GM12878 (cell line): ENCODE measurements at regions not wholly inside any gene's neighbourhood (a gene's known extent, or its start where the extent isn't known, plus 50 kb on each side); places are given as distances from the start of the nearest gene placed in this dataset.

ENCODE experiments used
- ATAC-seq: fragments of 200-7000 bp; cut with Tn5 transposase; 3 replicates; pipeline ENCODE4 v1.9.1; 2020; ENCODE audit warnings: mild to moderate bottlenecking, moderate library complexity
- BruUV-seq: library from RNA; stranded (reverse); fragments of 400-500 nt; replicated peaks from 2 replicates; lab custom pipeline; 2021; lab: Mats Ljungman, UMichigan
- CTCF ChIA-PET: fragments of 300-600 bp; sonication (Branson Sonifier 250); formaldehyde crosslinking; extraction: SDS; loops from one replicate; lab custom pipeline; 2021; ENCODE audit warnings: inconsistent platforms; lab: Yijun Ruan, JAX
- POLR2A ChIA-PET: fragments of 350-600 bp; formaldehyde crosslinking; extraction: SDS; loops from one replicate; lab custom pipeline; 2021; ENCODE audit warnings: inconsistent platforms; lab: Charles Lee
- RAD21 ChIA-PET: fragments of 300-600 bp; sonication (Branson Sonifier 250); formaldehyde crosslinking; loops from one replicate; lab custom pipeline; 2023; ENCODE audit warnings: antibody characterized with exemption; ENCODE audit not compliant: unreplicated experiment; lab: Charles Lee
- SMC1A ChIA-PET: fragments of 300-600 bp; sonication (Branson Sonifier 250); formaldehyde crosslinking; loops from one replicate; lab custom pipeline; 2023; ENCODE audit not compliant: unreplicated experiment, uncharacterized antibody; lab: Charles Lee
- DNase-seq: peaks from one replicate; pipeline ENCODE4 v3.0.0-alpha.2; 2011; ENCODE audit warnings: low read depth, low spot score
- FAIRE-seq: peaks from 3 replicates; lab custom pipeline; 2011; peaks lifted over from hg19 to GRCh38; lab: Jason Lieb, UNC
- H2AFZ ChIP-seq: 2 replicates; pipeline ENCODE4 v1.6.0; 2011; ENCODE audit warnings: low read depth, low read length, control low read depth; ENCODE audit not compliant: control insufficient read depth
- H3K27ac ChIP-seq: 2 replicates; pipeline ENCODE4 v1.5.1; 2011; ENCODE audit warnings: control low read depth; ENCODE audit not compliant: control insufficient read depth, insufficient read depth
- H3K27me3 ChIP-seq, 2 experiments: replicated peaks in 1 of 2; 2 replicates each; pipeline versions ENCODE4 v1.6.0 to v1.6.1; 2011; ENCODE audit warnings: low read length in 1 of 2; ENCODE audit not compliant: control insufficient read depth in 2 of 2, insufficient read depth in 2 of 2
- H3K36me3 ChIP-seq, 2 experiments: 2 replicates each; pipeline ENCODE4 v1.5.1; 2011; ENCODE audit warnings: low read length in 1 of 2; ENCODE audit not compliant: control insufficient read depth in 2 of 2, insufficient read depth in 2 of 2
- H3K4me1 ChIP-seq: 2 replicates; pipeline ENCODE4 v1.6.1; 2011; ENCODE audit warnings: mild to moderate bottlenecking, low read length, moderate library complexity, mixed read lengths; ENCODE audit not compliant: control insufficient read depth, insufficient read depth
- H3K4me2 ChIP-seq: 2 replicates; pipeline ENCODE4 v1.6.0; 2011; ENCODE audit warnings: control low read depth; ENCODE audit not compliant: control insufficient read depth, insufficient read depth
- H3K4me3 ChIP-seq: fragments of 200-600 bp; sonication (generic); 2 replicates; pipeline ENCODE4 v1.5.1; 2016
- H3K79me2 ChIP-seq: 2 replicates; pipeline ENCODE4 v1.6.0; 2011; ENCODE audit warnings: low read length; ENCODE audit not compliant: control insufficient read depth, insufficient read depth
- H3K9ac ChIP-seq: 2 replicates; pipeline ENCODE4 v1.8.0; 2011; ENCODE audit warnings: low read length, control low read depth, mixed read lengths; ENCODE audit not compliant: control insufficient read depth, insufficient read depth
- H3K9me3 ChIP-seq: replicated peaks from 3 replicates; pipeline ENCODE4 v1.5.1; 2011; ENCODE audit warnings: mild to moderate bottlenecking, low read length; ENCODE audit not compliant: control insufficient read depth, insufficient read depth
- H4K20me1 ChIP-seq: 2 replicates; pipeline ENCODE4 v1.6.0; 2011; ENCODE audit not compliant: control insufficient read depth, insufficient read depth
- BCLAF1 ChIP-seq: fragments of 450-650 bp; IDR thresholded peaks from 2 replicates; pipeline ENCODE4 v1.6.1; 2017; ENCODE audit warnings: antibody characterized with exemption, mild to moderate bottlenecking, moderate library complexity
- CBX5 ChIP-seq: sonication (generic); IDR thresholded peaks from 2 replicates; pipeline ENCODE4 v1.6.1; 2016; ENCODE audit warnings: low read depth, moderate library complexity, mild to moderate bottlenecking, inconsistent platforms
- CHD2 ChIP-seq: IDR thresholded peaks from 2 replicates; pipeline ENCODE4 v1.6.1; 2011; ENCODE audit warnings: low read depth, low read length, improper control_type of control experiment, borderline replicate concordance
- CTCF ChIP-seq, 3 experiments: IDR thresholded peaks in 2 of 3; conservative IDR thresholded peaks in 1 of 3; 2 replicates each; pipeline ENCODE4 v1.5.1; 2011; ENCODE audit warnings: low read depth in 3 of 3, low read length in 3 of 3, mild to moderate bottlenecking in 3 of 3, control low read depth in 2 of 3, moderate library complexity in 2 of 3, inconsistent platforms in 1 of 3, mixed read lengths in 1 of 3; ENCODE audit not compliant: control insufficient read depth in 2 of 3, insufficient read depth in 1 of 3; ENCODE audit errors: extremely low read depth in 1 of 3
- GATAD2B ChIP-seq: fragments of 450-650 bp; conservative IDR thresholded peaks from 2 replicates; pipeline ENCODE4 v1.6.1; 2017; ENCODE audit warnings: low read depth, mild to moderate bottlenecking, moderate library complexity
- IRF4 ChIP-seq: IDR thresholded peaks from 2 replicates; pipeline ENCODE4 v1.6.1; 2011; ENCODE audit warnings: low read depth, low read length
- MEF2A ChIP-seq: IDR thresholded peaks from 2 replicates; pipeline ENCODE4 v1.6.1; 2011; ENCODE audit warnings: low read depth, mild to moderate bottlenecking, low read length, moderate library complexity; ENCODE audit not compliant: insufficient read depth
- MEF2B ChIP-seq: fragments of 450-650 bp; IDR thresholded peaks from 2 replicates; pipeline ENCODE4 v1.6.1; 2018; ENCODE audit warnings: mild to moderate bottlenecking, moderate library complexity; ENCODE audit not compliant: partially characterized antibody, poor library complexity, severe bottlenecking
- NBN ChIP-seq: fragments of 450-650 bp; IDR thresholded peaks from 2 replicates; pipeline ENCODE4 v1.6.1; 2016
- POLR2AphosphoS2 ChIP-seq: IDR thresholded peaks from 2 replicates; pipeline ENCODE4 v1.6.1; 2011; ENCODE audit warnings: low read depth, mild to moderate bottlenecking, low read length, improper control_type of control experiment, moderate library complexity
- RCOR1 ChIP-seq: conservative IDR thresholded peaks from 2 replicates; pipeline ENCODE4 v1.6.1; 2012; ENCODE audit warnings: low read depth, low read length, improper control_type of control experiment
- SRF ChIP-seq, 2 experiments: IDR thresholded peaks; 2 replicates each; pipeline ENCODE4 v1.6.1; 2011; ENCODE audit warnings: low read depth in 2 of 2, low read length in 2 of 2, mild to moderate bottlenecking in 1 of 2, moderate library complexity in 1 of 2
- STAT3 ChIP-seq: IDR thresholded peaks from 2 replicates; pipeline ENCODE4 v1.6.1; 2011; ENCODE audit warnings: low read depth, low read length, improper control_type of control experiment
- TAF1 ChIP-seq: IDR thresholded peaks from 2 replicates; pipeline ENCODE4 v1.6.1; 2011; ENCODE audit warnings: mild to moderate bottlenecking, low read depth, low read length, borderline replicate concordance
- ZBTB4 ChIP-seq: fragments of 450-650 bp; formaldehyde crosslinking; IDR thresholded peaks from 2 replicates; pipeline ENCODE4 v1.4.0; 2022; ENCODE audit warnings: mild to moderate bottlenecking, moderate library complexity
- ZNF384 ChIP-seq: IDR thresholded peaks from 2 replicates; pipeline ENCODE4 v1.6.1; 2012; ENCODE audit warnings: low read depth, mild to moderate bottlenecking, low read length, improper control_type of control experiment, borderline replicate concordance
- ZSCAN29 ChIP-seq: fragments of 450-650 bp; IDR thresholded peaks from 2 replicates; pipeline ENCODE4 v1.6.1; 2017; ENCODE audit warnings: mild to moderate bottlenecking, moderate library complexity
- WGBS: methylation state at CpG from one replicate; pipeline ENCODE4 v1.1.6; 2016; ENCODE audit warnings: low lambda C conversion rate; ENCODE audit not compliant: insufficient replicate concordance, insufficient coverage; ENCODE audit errors: missing lambda C conversion rate; 5-methylcytosine and 5-hydroxymethylcytosine counted together
- in situ Hi-C: fragments of 300-500 bp; cut with MboI; formaldehyde crosslinking; loops from 9 replicates; pipeline ENCODE4 v1.14.3; 2018; ENCODE audit warnings: mixed read lengths
- intact Hi-C: fragments of 100-400 bp; cut with micrococcal nuclease; formaldehyde crosslinking; loops from one replicate; pipeline ENCODE4 v1.14.2; 2022; ENCODE audit not compliant: unreplicated experiment

GRCh38 chr4:24655326-24655725 is 71.0 kb upstream of the DHX15 start:
- no TSS peak for BruUV-seq

More at GRCh38 chr4:24655326-24655725, 71.0 kb upstream of the DHX15 start:
- no peak overlapping the region for H3K4me2 ChIP-seq
- no peak overlapping the region for H2AFZ ChIP-seq
- no peaks in the 10 kb centered on the region; the same call in 2 of the 3 replicates for H3K9me3 ChIP-seq
- H3K4me3 ChIP-seq = no peak overlapping the region
- TF ChIP-seq BCLAF1 (no peak), ZNF384 (no peak), CBX5 (no peak), ZBTB4 (CRISPR knock-in tag) (no peak), MEF2A (no peak), CTCF (IDR thresholded peaks at IDR 0.05 in 2 of 3, conservative IDR thresholded peaks at IDR 0.05 in 1 of 3; ENCODE audit: control insufficient read depth in 2 of 3, extremely low read depth in 1 of 3, insufficient read depth in 1 of 3, low read depth in 3 of 3, low read length in 3 of 3) (no peak), TAF1 (no peak), ZSCAN29 (no peak), MEF2B (no peak), CHD2 (no peak), IRF4 (no peak), POLR2AphosphoS2 (no peak), SRF (IDR thresholded peaks at IDR 0.05; ENCODE audit: low read depth in 2 of 2, low read length in 2 of 2) (no peak), NBN (no peak), RCOR1 (no peak), STAT3 (no peak), GATAD2B (no peak)
- 35% methylated on average over 3 of the region's 3 CpGs for WGBS
- no peak for DNase-seq
- ChIA-PET POLR2A (no interaction called here), SMC1A (no interaction called here), CTCF (interaction anchor here (0.6 to 0.9 kb wide), 3 partner anchors 71 to 1897 kb away, joined by 3 to 4 read pairs (median 3); partner anchors contain the start of gene DHX15), RAD21 (no interaction called here)
- no peak for ATAC-seq
- intact Hi-C loops = no loop called here
- no peak overlapping the region for H3K27ac ChIP-seq
- no peaks in the 10 kb centered on the region for H3K36me3 ChIP-seq
- no peaks in the 10 kb centered on the region; the same call in 1 of the 2 replicates for H3K4me1 ChIP-seq
- no peaks in the 10 kb centered on the region for H4K20me1 ChIP-seq
- in situ Hi-C loops = no loop called here
- no peaks in the 10 kb centered on the region for H3K79me2 ChIP-seq
- no peak overlapping the region for H3K9ac ChIP-seq
- no peak for FAIRE-seq
- peaks cover 0 to 4% of the 10 kb centered on the region in 2 experiments; a peak in 3 of 4 replicates for H3K27me3 ChIP-seq
